Smooth muscle cell (in vitro differentiated cells): ENCODE measurements at regions not wholly inside any gene's neighbourhood (a gene's known extent, or its start where the extent isn't known, plus 50 kb on each side); places are given as distances from the start of the nearest gene placed in this dataset.

Experiments
- DNase-seq: peaks from one replicate; lab custom pipeline; 2025; ENCODE audit not compliant: unreplicated experiment; lab: John Stamatoyannopoulos, UW
- H2AFZ ChIP-seq: fragments of 200-600 bp; sonication (generic); 2 replicates; pipeline ENCODE4 v1.6.0; 2016; ENCODE audit warnings: antibody characterized with exemption, low read depth, mild to moderate bottlenecking
- H3F3A ChIP-seq: fragments of 200-600 bp; sonication (generic); 2 replicates; pipeline ENCODE4 v1.6.0; 2017; ENCODE audit warnings: antibody characterized with exemption, low read depth
- H3K27ac ChIP-seq: fragments of 200-600 bp; sonication (generic); 2 replicates; pipeline ENCODE4 v1.5.1; 2016; ENCODE audit warnings: low read depth, mild to moderate bottlenecking
- H3K27me3 ChIP-seq: fragments of 200-600 bp; sonication (generic); 2 replicates; pipeline ENCODE4 v1.6.1; 2016; ENCODE audit warnings: low read depth, mild to moderate bottlenecking
- H3K36me3 ChIP-seq: fragments of 200-600 bp; sonication (generic); 2 replicates; pipeline ENCODE4 v1.5.1; 2016; ENCODE audit warnings: low read depth
- H3K4me1 ChIP-seq: fragments of 200-600 bp; sonication (generic); 2 replicates; pipeline ENCODE4 v1.5.1; 2016; ENCODE audit warnings: low read depth
- H3K4me2 ChIP-seq: fragments of 200-600 bp; sonication (generic); 2 replicates; pipeline ENCODE4 v1.6.0; 2016; ENCODE audit warnings: mild to moderate bottlenecking
- H3K4me3 ChIP-seq: fragments of 200-600 bp; sonication (generic); 2 replicates; pipeline ENCODE4 v1.5.1; 2016; ENCODE audit warnings: mild to moderate bottlenecking
- H3K79me2 ChIP-seq: fragments of 200-600 bp; sonication (generic); 2 replicates; pipeline ENCODE4 v1.6.0; 2016; ENCODE audit warnings: low read depth, mild to moderate bottlenecking
- H3K9ac ChIP-seq: fragments of 200-600 bp; sonication (generic); 2 replicates; pipeline ENCODE4 v1.6.0; 2016; ENCODE audit warnings: low read depth
- H3K9me3 ChIP-seq: fragments of 200-600 bp; sonication (generic); replicated peaks from 2 replicates; pipeline ENCODE4 v1.5.1; 2016; ENCODE audit warnings: low read depth
- H4K20me1 ChIP-seq: fragments of 200-600 bp; sonication (generic); 2 replicates; pipeline ENCODE4 v1.6.0; 2016; ENCODE audit warnings: low read depth
- CTCF ChIP-seq: fragments of 200-600 bp; sonication (generic); IDR thresholded peaks from 2 replicates; pipeline ENCODE4 v1.5.1; 2017; ENCODE audit warnings: borderline replicate concordance, mild to moderate bottlenecking, antibody characterized with exemption; ENCODE audit not compliant: insufficient read depth, poor library complexity, severe bottlenecking
- WGBS: methylation state at CpG from one replicate; pipeline ENCODE4 v1.1.7; 2016; ENCODE audit warnings: low lambda C conversion rate; 5-methylcytosine and 5-hydroxymethylcytosine counted together

- no peaks in the 10 kb centered on the region for H3K36me3 ChIP-seq
- no peak overlapping the region for H3K4me3 ChIP-seq
- H3K27me3 ChIP-seq: no peaks in the 10 kb centered on the region
- WGBS: 58% methylated on average over 26 of the region's 26 CpGs
- H4K20me1 ChIP-seq: peaks cover 90% of the 10 kb centered on the region
- TF ChIP-seq CTCF: no peak
- peak overlapping the region; percentile 94 for H3K27ac ChIP-seq
- peaks cover 25% of the 10 kb centered on the region for H3F3A ChIP-seq
- H2AFZ ChIP-seq: no peak overlapping the region
- H3K4me2 ChIP-seq: peak overlapping the region; percentile 70
- no peak for DNase-seq
- H3K4me1 ChIP-seq: peaks cover 57% of the 10 kb centered on the region
- peak overlapping the region; percentile 41 for H3K9ac ChIP-seq
- H3K9me3 ChIP-seq: no peaks in the 10 kb centered on the region
- H3K79me2 ChIP-seq: peaks cover 92% of the 10 kb centered on the region
Measured at GRCh38 chr12:124507188-124508109, 60.0 kb downstream of the NCOR2 start.

GRCh38 chr12:124506832-124507153 is 60.6 kb downstream of the NCOR2 start:
- no peak for DNase-seq
- Histone ChIP-seq H2AFZ (no peak overlapping the region), H3F3A (peaks cover 23% of the 10 kb centered on the region), H4K20me1 (peaks cover 96% of the 10 kb centered on the region), H3K27ac (peak overlapping the region; percentile 94), H3K36me3 (no peaks in the 10 kb centered on the region), H3K27me3 (no peaks in the 10 kb centered on the region), H3K79me2 (peaks cover 92% of the 10 kb centered on the region), H3K4me1 (peaks cover 56% of the 10 kb centered on the region), H3K9me3 (no peaks in the 10 kb centered on the region), H3K4me3 (no peak overlapping the region), H3K4me2 (peak overlapping the region; percentile 70), H3K9ac (no peak overlapping the region)
- 61% methylated on average over 8 of the region's 8 CpGs for WGBS
- TF ChIP-seq CTCF: no peak

- Histone ChIP-seq H3K79me2 (peaks cover 92% of the 10 kb centered on the region), H3K4me3 (no peak overlapping the region), H3K4me1 (peaks cover 59% of the 10 kb centered on the region), H3K27me3 (no peaks in the 10 kb centered on the region), H3K4me2 (peak overlapping the region; percentile 63), H3K36me3 (no peaks in the 10 kb centered on the region), H4K20me1 (peaks cover 97% of the 10 kb centered on the region), H3K9ac (no peak overlapping the region), H3F3A (peaks cover 23% of the 10 kb centered on the region), H3K9me3 (no peaks in the 10 kb centered on the region), H3K27ac (peak overlapping the region; percentile 94), H2AFZ (no peak overlapping the region)
- DNase-seq: no peak
- TF ChIP-seq CTCF: no peak
- 50% methylated on average over 29 of the region's 30 CpGs for WGBS
Measured at GRCh38 chr12:124506145-124506831, 61.1 kb downstream of the NCOR2 start.
